WI38 (cell line): ENCODE measurements at regions not wholly inside any gene's neighbourhood (a gene's known extent, or its start where the extent isn't known, plus 50 kb on each side); places are given as distances from the start of the nearest gene placed in this dataset.

ENCODE experiments used
- H3K4me3 ChIP-seq: 2 replicates; pipeline ENCODE4 v1.5.1; 2011; ENCODE audit warnings: low read depth, mild to moderate bottlenecking, control low read depth, low read length
- CTCF ChIP-seq: IDR thresholded peaks from 2 replicates; pipeline ENCODE4 v1.5.1; 2012; ENCODE audit warnings: low read depth, mild to moderate bottlenecking, control low read depth, low read length

DNA sequence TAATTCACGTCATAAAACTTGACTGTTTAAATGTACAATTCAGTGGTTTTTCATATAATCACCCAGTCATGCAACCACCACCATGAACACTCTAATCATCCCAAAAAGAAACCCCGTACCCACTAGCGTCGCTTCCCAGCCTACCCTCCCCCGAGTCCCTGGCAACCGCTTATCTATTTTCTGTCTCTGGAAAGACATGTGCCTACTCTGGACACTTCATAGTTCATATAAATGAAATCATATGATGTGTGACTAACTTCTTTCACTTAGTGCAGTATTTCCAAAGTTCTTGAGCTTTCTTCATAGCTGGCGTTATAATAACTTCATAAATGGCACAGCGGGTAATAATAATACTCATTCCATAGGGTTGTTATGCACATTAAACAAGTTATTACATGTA, 215.2 kb downstream of the MYLK4 start:
- TF ChIP-seq CTCF: no peak
- no peak overlapping the region for H3K4me3 ChIP-seq

DNA sequence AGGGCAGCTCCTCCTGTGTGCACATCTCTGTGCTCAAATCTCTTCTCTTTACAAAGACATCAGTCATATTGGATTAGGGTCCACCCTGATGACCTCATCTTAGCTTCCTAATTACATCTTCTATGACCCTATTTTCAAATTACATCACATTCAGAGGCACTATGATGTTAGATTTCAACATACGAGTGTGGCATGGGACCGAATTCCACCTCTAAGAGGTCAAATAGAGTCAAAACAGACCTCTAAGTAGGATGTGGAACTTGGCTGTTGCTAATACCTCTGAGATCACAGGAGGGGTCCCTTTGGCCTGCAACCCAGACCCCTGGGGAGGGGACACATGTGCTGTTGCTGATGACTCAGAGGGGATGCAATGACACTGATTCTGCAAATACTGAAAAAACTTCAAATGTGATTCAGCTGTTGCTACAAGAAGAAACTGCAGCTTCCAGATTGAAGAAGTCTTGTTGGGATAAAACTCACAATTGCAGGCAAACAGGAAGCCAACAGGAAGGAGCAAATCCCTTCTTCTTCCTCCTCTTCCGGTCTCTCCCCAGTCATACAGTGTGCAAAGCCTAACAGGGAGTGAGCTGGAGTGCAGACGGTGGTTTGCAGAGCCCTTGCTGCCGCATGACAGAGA, 216.2 kb downstream of the MYLK4 start:
- no peak for TF ChIP-seq CTCF
- H3K4me3 ChIP-seq: no peak overlapping the region

- no peak overlapping the region for H3K4me3 ChIP-seq
- TF ChIP-seq CTCF: no peak
Measured at GRCh38 chr6:2531426-2532215, 219.1 kb downstream of the MYLK4 start.

GRCh38 chr6:2529211-2529719, 221.5 kb downstream of the MYLK4 start:
- H3K4me3 ChIP-seq: no peak overlapping the region
- TF ChIP-seq CTCF: no peak

GRCh38 chr6:2528156-2528555, 222.6 kb downstream of the MYLK4 start:
- TF ChIP-seq CTCF: no peak

GRCh38 chr6:2526766-2527165, 224.0 kb downstream of the MYLK4 start:
- TF ChIP-seq CTCF: no peak
- H3K4me3 ChIP-seq: no peak overlapping the region

More at GRCh38 chr6:2528156-2528555, 222.6 kb downstream of the MYLK4 start:
- H3K4me3 ChIP-seq: no peak overlapping the region

- no peak overlapping the region for H3K4me3 ChIP-seq
- TF ChIP-seq CTCF: peak; percentile 27; the same call in 1 of the 2 replicates
Measured at GRCh38 chr6:2524090-2524489, 226.6 kb downstream of the MYLK4 start.
